ENCODE measurements at regions not wholly inside any gene's neighbourhood (a gene's known extent, or its start where the extent isn't known, plus 50 kb on each side); places are given as distances from the start of the nearest gene placed in this dataset.

GRCh38 chr11:93967258-93967657, 53.9 kb upstream of the HEPHL1 start:
- no peak for DNase-seq

GRCh38 chr11:93967944-93968343, 53.2 kb upstream of the HEPHL1 start:
- no peak for DNase-seq

- no peak for DNase-seq
Measured at GRCh38 chr11:93969925-93970922, 50.9 kb upstream of the HEPHL1 start.
